ENCODE measurements at regions not wholly inside any gene's neighbourhood (a gene's known extent, or its start where the extent isn't known, plus 50 kb on each side); places are given as distances from the start of the nearest gene placed in this dataset.

- TF ChIP-seq EP300 (IDR thresholded peaks at IDR 0.05), result no peak
- no peak for TF ChIP-seq CTCF (IDR thresholded peaks at IDR 0.05)
- no peak for TF ChIP-seq POLR2AphosphoS5 (IDR thresholded peaks at IDR 0.05)
Measured at GRCh38 chr9:749716-750115, 91.8 kb upstream of the DMRT1 start.
